MM.1S (cell line): ENCODE measurements at regions not wholly inside any gene's neighbourhood (a gene's known extent, or its start where the extent isn't known, plus 50 kb on each side); places are given as distances from the start of the nearest gene placed in this dataset.

Experiments
- EZH2 ChIP-seq: fragments of 300-600 bp; sonication (generic); optimal IDR thresholded peaks from 2 replicates; pipeline ENCODE3; 2017; ENCODE audit warnings: low read depth, mild to moderate bottlenecking, antibody characterized with exemption, low read length, mixed read lengths
- EZH2phosphoT487 ChIP-seq: fragments of 300-600 bp; sonication (generic); IDR thresholded peaks from 2 replicates; pipeline ENCODE4 v1.6.1; 2018; ENCODE audit warnings: antibody characterized with exemption, low read length
- TF ChIP-seq, protein P1 (sequence below): fragments of 300-600 bp; sonication (generic); IDR thresholded peaks from 2 replicates; pipeline ENCODE4 v1.5.1; 2016; ENCODE audit warnings: antibody characterized with exemption, low read length, mixed read lengths

DNA sequence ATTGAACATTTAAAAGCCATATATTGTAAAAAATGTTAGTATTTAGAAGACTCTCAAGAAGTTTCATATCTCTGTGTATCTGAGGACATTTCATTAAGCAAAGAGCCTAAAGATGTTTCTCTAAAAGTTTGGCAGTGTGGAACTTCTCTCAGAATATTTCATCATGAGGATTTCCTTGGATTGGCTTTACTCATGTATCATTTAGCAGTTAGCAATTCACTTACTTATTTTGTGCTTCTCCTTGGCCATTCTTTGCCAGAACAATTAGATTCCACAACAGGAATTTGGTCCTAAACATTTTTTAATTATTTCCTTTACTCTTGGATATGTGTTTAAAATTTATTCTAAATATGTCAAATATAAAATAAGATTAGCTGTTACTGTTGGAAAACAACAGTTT, 345.0 kb upstream of the LRRTM4 start:
- TF ChIP-seq EZH2 (no peak), EZH2phosphoT487 (no peak)
- TF ChIP-seq, protein P1, sequence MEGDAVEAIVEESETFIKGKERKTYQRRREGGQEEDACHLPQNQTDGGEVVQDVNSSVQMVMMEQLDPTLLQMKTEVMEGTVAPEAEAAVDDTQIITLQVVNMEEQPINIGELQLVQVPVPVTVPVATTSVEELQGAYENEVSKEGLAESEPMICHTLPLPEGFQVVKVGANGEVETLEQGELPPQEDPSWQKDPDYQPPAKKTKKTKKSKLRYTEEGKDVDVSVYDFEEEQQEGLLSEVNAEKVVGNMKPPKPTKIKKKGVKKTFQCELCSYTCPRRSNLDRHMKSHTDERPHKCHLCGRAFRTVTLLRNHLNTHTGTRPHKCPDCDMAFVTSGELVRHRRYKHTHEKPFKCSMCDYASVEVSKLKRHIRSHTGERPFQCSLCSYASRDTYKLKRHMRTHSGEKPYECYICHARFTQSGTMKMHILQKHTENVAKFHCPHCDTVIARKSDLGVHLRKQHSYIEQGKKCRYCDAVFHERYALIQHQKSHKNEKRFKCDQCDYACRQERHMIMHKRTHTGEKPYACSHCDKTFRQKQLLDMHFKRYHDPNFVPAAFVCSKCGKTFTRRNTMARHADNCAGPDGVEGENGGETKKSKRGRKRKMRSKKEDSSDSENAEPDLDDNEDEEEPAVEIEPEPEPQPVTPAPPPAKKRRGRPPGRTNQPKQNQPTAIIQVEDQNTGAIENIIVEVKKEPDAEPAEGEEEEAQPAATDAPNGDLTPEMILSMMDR = no peak
